Limb (tissue), 2 donors: ENCODE measurements at regions not wholly inside any gene's neighbourhood (a gene's known extent, or its start where the extent isn't known, plus 50 kb on each side); places are given as distances from the start of the nearest gene placed in this dataset.
"Not testable (repeated sequence)": the region's sequence is repeated elsewhere in the genome, so short reads cannot be mapped to it uniquely, and the experiment has no call there.

Experiments
- DNase-seq, 2 donors: peaks; one replicate each; pipeline ENCODE4 v3.0.0-alpha.2; 2016; ENCODE audit errors: extremely low spot score in 2 of 2

DNA sequence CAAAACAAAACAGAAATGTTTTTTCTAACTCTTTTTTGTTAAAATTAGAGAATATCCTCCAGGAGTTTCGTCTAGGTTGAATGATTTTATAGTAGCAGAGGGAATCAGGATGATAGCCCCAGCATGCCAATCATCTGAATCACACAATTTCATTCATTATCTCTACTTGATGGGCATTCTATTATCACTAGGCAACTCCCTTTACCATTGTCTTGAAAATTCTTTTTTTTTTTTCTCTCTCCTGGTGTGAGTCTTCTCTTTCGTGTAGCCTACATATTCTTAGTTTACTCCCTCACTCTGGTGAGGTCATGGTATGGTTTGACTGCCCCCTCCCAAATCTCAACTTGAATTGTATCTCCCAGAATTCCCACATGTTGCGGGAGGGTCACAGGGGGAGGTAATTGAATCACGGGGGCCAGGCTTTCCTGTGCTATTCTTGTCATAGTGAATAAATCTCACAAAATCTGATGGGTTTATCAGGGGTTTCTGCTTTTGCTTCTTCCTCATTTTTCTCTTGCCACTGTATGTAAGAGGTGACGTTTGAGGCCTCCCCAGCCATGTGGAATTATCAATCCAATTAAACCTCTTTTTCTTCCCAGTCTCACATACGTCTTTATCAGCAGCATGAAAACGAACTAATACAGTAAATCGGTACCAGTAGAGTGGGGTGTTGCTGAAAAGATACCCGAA is 105.0 kb downstream of the OTUD1 start:
- no peak for DNase-seq

DNA sequence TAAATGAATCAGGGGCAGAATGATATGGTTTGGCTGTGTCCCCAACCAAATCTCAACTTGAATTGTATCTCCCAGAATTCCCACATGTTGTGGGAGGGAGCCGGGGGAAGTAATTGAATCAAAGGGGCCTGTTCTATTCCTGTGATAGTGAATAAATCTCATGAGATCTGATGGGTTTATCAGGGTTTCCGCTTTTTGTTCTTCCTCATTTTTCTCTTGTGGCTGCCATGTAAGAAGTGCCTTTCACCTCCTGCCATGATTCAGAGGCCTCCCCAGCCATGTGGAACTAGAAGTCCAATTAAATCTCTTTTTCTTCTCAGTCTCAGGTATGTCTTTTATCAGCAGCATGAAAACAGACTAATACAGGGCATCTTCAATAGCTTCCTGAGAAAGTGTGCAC is 107.0 kb downstream of the OTUD1 start:
- not testable (repeated sequence) for DNase-seq

DNA sequence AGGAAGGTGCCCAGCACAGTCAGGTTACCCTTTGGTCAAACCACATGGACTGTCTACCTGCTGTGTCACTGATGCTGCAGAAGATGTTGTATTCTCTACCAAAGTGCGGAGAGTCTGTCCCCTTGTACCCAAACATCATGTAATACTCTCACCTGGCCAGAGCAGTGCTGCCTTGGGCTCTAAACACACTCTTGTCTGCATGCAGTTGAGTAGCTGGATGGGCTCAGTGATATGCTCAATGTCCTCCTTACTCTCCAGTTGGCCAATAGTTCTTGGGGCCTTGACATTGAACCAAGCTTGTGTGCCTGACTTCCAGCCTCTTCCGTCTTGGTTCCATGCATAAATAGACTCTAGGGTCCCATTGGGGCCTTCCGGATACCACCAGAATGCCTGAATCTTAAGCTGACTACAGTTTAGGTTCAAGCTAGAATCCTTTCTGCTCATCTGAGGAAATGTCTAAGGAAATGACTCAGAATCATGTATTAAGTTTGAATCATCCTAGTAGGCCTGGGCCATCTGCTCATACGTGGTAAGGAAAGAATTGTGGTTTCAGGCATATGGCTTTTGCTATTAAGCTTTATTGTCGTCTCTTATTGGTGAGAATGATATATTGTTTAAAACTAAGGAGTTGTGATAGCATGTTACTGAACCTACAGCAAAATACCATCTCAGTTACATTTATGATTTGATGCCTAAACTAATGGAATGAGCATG is 118.0 kb downstream of the OTUD1 start:
- no peak for DNase-seq

DNA sequence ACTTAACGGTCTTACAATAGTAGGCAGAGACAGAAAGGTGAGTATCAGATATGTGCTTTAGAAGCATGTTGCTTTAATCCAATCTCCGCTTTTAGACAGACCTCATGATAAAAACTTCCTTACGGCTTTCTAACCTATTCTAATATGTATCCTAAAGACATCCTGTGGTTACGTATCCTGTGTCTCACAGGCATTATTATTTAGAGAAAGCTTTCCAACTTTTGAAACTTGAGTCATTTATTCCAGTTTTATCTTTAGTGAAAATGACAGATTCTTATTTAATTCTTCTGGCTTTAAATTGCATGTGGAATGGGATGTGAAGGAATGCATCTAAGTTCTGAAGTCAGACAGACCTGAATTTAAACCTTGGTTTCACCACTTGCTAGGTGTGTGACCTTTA is 118.9 kb downstream of the OTUD1 start:
- DNase-seq = no peak

DNA sequence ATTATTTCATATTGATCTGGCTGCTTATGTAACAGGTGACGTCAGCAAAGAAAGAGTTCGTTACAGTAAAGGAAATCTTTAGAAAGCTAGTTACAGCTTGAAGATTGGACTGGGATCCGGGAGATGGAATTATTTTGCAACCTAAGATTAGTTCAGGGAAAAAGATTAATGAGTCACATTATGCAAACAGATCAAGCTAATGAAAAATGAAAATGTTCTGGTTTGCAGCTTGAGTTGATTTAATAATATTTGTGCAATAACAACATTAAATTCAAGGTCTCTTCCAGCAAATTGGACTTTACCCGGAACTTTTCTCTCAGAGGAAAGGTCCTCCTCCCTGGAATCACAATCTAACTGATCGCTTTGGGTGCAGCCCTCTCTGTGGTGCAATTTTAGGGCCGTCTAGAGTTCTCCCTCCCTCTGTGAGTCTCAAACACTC is 119.5 kb downstream of the OTUD1 start:
- no peak for DNase-seq

DNA sequence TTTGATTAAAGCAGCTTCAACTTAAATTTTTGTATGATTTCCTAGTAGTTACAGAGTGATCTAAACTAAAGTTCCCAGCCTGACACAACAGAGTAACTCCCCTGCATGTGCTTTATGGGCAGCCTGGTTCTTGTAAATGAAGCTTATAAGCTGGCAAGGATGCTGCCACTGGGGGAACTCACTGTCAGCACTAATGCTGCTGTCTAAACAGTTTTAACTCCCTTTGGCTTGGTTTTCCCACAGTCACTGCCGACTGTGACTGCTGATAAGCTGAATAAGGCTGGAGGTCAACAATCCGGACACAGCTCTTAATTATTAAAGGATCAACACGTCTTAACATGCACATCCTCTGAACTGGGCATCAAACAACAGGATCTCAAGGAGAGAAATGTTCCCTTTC is 130.1 kb downstream of the OTUD1 start:
- no peak for DNase-seq

DNA sequence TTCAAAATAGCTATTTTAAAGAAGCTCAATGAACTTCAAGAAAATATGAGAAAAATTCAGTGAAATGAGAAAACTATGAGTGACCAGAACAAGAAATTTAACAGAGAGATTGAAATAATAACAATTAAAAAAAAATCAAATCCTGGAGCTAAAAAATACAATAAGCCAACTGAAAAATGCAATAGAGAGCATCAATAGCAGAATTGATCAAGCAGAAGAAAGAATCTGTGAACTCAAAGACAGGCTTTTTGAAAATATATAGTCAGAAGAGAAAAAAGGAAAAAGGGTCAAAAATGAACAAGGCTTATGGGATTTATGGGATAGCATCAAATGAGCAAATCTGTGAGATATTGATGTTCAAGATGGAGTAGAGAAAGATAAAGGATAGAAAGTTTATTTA is 133.0 kb downstream of the OTUD1 start:
- no peak for DNase-seq

DNA sequence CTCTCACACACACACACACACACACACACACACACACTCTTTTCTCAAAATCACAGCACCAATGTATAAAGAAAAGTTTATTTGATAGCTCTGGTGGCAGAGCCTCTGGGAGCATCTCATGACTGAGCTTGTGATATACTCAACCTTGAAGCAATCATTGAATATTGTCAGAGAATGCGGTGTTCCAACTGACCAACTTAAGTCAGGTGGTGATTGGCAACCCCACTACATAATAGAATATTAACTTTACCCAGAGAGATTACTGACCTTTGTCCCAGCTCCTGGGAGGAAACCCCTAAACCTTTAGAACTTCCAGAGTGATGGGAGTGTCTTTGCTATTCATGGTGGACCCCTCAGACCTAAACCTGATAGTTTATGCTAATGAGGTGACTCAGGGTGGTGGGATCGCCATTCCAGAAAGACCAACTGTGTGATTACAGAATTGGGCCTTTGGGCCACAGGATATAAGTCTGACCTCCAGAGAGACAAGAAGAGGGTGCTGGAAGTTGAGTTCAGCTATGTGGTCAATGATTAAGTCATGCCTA is 143.1 kb downstream of the OTUD1 start:
- DNase-seq = no peak

DNA sequence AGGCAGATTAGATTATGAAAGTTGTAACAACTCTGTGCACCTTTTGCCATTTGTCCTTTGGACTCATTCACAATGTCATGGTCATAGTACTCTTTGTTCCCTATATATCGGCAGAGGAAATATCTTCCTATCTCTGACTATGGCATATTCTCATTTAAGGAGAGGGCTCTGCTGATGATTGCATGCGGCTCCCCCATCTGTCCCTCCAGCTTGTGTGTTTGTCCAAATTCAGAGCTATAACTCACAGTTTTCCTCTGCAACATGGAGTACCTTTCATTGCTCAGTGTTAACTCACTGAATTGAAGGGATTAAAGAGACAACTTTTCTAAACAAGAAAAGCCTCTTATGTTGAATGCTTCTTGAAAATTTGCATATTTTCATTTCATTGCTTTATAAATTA is 145.5 kb downstream of the OTUD1 start:
- DNase-seq = no peak

DNA sequence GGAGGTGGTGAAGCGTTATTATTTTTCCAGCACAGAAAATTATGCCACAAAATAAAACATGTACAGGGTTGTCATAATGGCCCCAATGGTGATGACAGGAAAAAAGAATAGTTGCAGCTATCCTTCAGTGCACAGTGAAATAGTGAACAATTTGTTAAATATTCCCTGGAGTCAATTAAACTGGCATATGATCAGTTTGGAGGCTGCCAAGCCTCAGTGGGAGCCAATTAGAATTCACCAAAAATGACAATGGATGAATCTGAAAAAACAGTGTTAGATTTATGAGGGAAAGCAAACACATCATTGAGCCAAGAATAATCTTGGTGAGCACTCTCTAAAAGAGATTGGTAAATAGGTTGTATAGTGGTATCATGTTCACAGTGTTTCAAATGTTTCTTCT is 146.3 kb downstream of the OTUD1 start:
- DNase-seq = no peak

DNA sequence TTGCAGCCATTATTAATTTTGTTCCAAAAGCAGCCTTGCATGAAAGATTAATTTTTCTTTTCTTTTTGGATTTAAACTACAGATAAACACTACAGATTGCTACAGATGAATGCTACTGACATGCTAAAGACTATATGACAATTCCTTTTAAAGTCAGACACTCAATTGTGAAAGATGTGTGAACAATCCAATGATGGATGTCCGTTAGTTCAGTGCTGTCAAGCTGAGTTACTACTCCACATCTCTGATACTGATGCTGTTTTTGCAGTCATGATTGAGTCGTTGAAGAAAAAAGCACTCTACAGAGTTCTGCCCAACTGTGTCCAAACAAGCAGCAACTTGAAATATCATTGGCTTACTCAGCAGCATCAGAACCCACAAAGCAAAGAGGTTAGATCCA is 146.8 kb downstream of the OTUD1 start:
- DNase-seq = no peak

DNA sequence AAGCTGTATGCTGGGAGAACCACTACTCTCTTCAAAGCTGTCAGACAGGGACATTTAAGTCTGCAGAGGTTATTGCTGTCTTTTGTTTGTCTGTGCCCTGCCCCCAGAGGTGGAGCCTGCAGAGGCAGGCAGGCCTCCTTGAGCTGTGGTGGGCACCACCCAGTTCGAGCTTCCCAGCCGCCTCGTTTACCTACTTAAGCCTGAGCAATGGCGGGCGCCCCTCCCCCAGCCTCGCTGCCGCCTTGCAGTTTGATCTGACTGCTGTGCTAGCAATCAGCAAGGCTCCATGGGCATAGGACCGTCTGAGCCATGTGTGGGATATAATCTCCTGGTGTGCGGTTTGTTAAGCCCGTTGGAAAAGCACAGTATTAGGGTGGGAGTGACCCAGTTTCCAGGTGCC is 156.4 kb downstream of the OTUD1 start:
- DNase-seq = not testable (repeated sequence)

DNA sequence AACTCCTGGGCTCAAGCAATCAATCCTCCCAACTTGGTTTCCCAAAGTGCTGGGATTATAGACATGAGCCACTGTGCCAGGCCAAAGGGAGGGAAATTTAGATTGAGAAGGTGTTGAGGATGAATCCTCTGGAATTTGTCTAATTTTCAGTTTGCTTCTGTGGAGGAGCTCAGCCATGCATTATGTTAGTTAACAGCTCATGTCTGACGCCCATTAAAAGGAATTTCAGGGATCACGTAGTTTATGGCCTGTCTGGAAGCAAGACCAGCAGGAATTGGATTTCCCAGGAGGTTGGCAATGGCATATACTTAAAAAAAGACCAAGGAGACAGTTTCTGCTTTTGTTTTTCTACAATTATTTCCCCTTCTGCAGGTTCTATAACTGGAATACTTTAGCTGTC is 165.7 kb downstream of the OTUD1 start:
- no peak for DNase-seq

DNA sequence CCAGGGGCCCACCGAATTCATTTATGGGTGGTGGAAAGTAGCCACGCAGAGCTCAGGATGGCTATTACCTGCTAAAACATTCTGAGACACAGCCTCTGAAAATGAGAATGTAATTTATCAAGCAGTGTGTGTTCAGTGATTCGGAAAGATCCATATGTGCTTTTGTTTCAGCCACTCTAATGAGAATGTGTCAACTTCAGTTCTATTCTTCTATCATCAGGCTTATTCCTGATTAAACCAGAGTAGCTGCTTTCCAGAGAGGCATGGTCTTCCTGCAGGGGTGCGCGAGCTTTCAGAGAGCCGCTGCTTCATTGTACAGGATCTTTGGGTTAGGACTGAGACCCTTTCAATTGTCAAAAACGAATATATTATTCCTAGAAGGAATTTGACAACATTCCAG is 167.6 kb downstream of the OTUD1 start:
- DNase-seq = no peak

DNA sequence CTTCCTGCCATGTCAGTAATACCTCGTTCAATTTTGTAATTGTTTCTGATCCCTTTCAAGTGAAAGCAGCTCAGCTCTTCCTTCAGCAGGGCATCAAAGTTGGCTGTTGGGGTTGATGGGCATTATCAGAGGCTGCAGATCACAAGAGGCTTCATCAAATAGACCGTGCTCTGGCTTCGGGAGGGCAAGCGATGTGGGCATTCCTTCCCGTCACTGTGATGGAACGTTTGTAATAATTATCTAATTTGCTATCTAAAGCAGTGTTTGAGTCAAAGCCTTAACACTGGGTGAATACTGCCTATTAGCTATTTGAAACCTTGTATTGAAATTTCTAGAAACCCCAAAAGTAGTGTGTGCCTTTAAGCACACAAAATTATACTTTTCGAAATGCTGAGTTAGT is 170.1 kb downstream of the OTUD1 start:
- no peak for DNase-seq

DNA sequence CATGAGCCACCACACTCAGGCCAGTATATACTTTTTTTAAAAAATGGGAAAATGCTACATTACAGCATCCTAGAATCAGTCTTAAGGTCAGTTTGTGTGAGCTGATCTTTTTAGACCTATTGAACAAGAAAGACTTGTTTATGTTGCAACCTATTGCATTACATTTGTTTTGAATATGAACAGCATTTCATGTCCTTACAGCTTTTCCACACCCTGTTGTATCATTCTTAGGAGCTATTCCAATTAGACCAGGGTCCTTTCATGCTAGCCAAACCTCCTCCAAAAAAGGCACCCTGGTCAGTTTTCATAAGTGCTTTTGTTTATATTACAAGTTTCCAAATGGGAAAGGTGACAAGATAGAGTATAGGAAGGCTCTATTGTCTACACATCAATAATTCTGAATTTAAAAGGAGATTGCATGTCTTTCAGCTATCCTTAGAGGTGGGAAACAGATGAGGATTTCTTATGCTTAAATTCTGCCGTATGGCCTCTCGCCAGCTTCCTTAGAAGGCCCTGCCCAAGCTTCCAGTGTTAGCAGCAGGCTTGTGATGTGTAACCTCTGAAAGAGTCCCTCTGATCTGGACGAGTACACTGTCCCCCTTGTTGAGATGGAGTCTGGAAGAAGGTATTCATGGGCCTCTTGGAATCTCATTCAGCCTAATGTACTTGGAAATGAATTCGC is 171.9 kb downstream of the OTUD1 start:
- DNase-seq = no peak

DNA sequence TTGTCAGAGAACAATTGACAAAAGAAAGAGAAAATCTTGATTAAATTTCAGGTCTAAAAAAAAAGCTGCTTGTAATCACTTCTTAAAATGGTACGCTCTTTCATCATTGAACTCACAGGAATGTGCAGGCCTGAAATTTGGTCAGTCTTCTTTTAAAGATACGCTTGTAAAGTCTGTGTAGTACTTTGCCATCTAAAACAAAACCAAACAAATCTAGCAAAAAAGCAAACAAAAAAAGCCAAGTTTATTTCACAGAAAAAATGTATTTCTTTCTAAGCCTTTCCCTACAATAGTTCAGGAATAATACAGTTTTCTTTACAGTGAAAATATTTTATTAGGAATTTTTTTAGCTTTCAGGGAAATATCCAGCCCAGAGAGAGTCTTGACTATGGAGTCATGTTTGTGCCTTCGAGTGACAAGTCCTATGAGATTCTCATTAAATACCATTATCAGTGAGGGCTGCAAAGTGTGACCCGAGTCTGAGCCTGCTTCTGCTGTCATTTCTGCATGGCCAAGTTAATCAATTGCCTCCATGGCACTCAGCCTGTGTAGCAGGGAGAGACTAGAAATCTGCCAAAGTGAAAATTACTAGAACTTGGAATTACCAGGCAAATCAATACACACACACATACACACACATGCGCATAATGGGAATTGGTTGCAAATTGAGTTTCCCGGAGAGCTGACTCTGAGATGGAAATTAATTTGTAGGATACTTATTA is 172.6 kb downstream of the OTUD1 start:
- no peak for DNase-seq

DNA sequence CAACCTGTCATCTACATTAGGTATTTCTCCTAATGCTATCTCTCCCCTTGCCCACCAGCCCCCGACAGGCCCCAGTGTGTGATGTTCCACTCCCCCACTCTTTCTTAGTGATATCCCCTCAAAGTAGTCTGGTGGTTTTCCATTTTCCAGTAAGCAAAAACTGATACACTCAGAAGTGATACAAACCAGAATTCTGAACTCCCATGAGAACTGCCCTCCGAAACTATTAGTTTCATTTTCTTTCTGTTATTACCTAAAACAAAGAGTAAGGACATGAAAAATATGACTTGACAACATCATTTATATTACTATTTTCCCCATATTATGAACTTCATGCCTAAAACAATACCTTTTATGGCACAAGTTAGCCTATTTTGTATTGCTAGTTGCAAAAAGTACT is 175.0 kb downstream of the OTUD1 start:
- no peak for DNase-seq

DNA sequence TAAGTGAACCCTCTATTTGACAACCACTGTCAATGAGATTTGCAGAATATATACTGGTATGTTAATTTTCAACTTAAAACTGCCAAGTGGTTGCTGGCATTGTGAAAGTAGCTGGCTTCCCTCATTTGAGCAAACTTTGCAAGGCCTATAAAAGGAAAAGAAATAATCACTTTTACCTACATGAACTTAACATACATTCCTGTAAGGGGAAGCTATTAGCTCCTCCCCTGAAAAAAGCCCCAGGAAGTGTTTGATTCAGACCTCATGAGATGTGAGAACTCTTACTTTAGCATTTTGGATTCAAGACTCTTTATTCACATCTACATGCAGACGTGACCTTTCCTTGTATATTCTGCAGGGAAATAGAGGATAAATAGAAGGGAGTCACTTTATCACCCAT is 175.6 kb downstream of the OTUD1 start:
- no peak for DNase-seq

DNA sequence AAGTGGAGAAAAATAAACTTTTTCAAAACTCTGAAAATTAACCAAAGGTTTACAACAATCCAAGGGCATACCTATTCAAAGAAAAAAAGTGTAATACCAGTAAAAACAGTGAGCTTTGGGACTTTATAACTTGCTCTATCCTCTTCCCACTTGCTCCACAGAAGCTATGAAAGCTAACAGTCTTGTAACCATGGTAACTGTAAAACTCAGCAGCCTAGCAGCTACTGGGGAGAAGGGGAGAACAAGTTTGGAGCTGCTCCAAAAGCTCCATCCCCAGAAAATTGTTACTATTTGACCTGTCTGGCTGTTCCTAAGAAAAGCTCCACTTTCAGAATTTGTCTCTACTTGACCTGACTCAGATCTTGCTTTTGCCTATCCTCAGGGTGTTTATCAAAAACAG is 191.5 kb downstream of the OTUD1 start:
- DNase-seq = no peak

DNA sequence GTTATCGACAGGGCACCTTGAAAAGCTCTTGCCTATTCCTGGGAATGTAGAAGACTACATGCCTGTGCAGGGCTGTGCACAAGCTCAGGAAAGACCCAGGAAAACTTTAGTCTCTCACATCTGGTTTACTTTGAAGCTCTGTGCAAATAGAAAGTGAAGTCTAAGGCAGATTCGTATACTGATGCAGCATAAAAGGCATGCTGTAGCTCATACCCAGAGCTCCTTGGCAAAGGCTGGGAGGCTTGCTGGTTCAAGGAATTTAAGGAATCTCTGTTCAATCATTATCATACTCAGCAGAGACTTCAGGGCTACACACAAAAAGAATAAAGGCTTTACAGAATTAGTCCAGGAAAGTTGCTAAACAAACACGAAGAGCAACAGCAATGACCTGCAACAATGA is 192.0 kb downstream of the OTUD1 start:
- no peak for DNase-seq
